ENCODE measurements at regions not wholly inside any gene's neighbourhood (a gene's known extent, or its start where the extent isn't known, plus 50 kb on each side); places are given as distances from the start of the nearest gene placed in this dataset.

DNA sequence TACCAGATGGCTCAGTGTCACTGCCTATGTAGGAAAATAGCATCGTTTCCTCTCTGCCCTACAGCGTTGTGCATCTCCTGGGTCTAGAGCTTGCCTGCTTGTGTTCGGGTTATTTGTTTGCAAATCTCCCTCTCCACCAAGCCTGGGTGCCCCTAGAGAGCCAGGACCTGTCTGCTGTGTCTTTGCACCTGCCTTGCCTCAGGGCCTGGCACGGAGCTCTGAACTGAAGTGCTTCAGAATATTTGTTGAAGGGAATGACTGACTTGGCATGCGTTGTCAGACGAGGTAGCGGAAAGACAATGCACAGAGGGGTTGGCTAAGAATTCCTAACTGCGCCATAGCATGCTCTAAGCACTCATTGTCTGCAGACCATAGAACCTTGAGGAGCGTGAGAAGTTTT is 263.4 kb downstream of the FGF9 start:
- Mint-ChIP-seq H3K4me1 (peaks cover 16% of the 10 kb centered on the region), H3K4me3 (no peak overlapping the region), H3K27me3 (ENCODE audit: insufficient read depth, low read depth, poor library complexity) (peaks cover 8% of the 10 kb centered on the region), H3K27ac (no peak overlapping the region), H3K9me3 (no peaks in the 10 kb centered on the region), H3K36me3 (ENCODE audit: low read depth) (no peaks in the 10 kb centered on the region)
- no peaks in the 10 kb centered on the region for H3K79me2 ChIP-seq (replicated peaks; ENCODE audit: insufficient read depth)
- no peak overlapping the region for H3K4me2 ChIP-seq
- no peaks in the 10 kb centered on the region for H4K20me1 ChIP-seq (replicated peaks; ENCODE audit: insufficient read depth)
- no peak overlapping the region for H3K4me3 ChIP-seq
- no peak for TF ChIP-seq CREB1 (CRISPR knock-in tag; IDR thresholded peaks at IDR 0.05; ENCODE audit: low read depth)
- TF ChIP-seq EZH2phosphoT487 (IDR thresholded peaks at IDR 0.05; ENCODE audit: unreplicated experiment) = no peak
- no peak for TF ChIP-seq EZH2 (IDR thresholded peaks at IDR 0.05; ENCODE audit: low read depth, unreplicated experiment)
- no peak for TF ChIP-seq STAT1 (IDR thresholded peaks at IDR 0.05; ENCODE audit: unreplicated experiment)
- no peak for TF ChIP-seq JUNB (IDR thresholded peaks at IDR 0.05; ENCODE audit: unreplicated experiment)
- TF ChIP-seq, protein P1, sequence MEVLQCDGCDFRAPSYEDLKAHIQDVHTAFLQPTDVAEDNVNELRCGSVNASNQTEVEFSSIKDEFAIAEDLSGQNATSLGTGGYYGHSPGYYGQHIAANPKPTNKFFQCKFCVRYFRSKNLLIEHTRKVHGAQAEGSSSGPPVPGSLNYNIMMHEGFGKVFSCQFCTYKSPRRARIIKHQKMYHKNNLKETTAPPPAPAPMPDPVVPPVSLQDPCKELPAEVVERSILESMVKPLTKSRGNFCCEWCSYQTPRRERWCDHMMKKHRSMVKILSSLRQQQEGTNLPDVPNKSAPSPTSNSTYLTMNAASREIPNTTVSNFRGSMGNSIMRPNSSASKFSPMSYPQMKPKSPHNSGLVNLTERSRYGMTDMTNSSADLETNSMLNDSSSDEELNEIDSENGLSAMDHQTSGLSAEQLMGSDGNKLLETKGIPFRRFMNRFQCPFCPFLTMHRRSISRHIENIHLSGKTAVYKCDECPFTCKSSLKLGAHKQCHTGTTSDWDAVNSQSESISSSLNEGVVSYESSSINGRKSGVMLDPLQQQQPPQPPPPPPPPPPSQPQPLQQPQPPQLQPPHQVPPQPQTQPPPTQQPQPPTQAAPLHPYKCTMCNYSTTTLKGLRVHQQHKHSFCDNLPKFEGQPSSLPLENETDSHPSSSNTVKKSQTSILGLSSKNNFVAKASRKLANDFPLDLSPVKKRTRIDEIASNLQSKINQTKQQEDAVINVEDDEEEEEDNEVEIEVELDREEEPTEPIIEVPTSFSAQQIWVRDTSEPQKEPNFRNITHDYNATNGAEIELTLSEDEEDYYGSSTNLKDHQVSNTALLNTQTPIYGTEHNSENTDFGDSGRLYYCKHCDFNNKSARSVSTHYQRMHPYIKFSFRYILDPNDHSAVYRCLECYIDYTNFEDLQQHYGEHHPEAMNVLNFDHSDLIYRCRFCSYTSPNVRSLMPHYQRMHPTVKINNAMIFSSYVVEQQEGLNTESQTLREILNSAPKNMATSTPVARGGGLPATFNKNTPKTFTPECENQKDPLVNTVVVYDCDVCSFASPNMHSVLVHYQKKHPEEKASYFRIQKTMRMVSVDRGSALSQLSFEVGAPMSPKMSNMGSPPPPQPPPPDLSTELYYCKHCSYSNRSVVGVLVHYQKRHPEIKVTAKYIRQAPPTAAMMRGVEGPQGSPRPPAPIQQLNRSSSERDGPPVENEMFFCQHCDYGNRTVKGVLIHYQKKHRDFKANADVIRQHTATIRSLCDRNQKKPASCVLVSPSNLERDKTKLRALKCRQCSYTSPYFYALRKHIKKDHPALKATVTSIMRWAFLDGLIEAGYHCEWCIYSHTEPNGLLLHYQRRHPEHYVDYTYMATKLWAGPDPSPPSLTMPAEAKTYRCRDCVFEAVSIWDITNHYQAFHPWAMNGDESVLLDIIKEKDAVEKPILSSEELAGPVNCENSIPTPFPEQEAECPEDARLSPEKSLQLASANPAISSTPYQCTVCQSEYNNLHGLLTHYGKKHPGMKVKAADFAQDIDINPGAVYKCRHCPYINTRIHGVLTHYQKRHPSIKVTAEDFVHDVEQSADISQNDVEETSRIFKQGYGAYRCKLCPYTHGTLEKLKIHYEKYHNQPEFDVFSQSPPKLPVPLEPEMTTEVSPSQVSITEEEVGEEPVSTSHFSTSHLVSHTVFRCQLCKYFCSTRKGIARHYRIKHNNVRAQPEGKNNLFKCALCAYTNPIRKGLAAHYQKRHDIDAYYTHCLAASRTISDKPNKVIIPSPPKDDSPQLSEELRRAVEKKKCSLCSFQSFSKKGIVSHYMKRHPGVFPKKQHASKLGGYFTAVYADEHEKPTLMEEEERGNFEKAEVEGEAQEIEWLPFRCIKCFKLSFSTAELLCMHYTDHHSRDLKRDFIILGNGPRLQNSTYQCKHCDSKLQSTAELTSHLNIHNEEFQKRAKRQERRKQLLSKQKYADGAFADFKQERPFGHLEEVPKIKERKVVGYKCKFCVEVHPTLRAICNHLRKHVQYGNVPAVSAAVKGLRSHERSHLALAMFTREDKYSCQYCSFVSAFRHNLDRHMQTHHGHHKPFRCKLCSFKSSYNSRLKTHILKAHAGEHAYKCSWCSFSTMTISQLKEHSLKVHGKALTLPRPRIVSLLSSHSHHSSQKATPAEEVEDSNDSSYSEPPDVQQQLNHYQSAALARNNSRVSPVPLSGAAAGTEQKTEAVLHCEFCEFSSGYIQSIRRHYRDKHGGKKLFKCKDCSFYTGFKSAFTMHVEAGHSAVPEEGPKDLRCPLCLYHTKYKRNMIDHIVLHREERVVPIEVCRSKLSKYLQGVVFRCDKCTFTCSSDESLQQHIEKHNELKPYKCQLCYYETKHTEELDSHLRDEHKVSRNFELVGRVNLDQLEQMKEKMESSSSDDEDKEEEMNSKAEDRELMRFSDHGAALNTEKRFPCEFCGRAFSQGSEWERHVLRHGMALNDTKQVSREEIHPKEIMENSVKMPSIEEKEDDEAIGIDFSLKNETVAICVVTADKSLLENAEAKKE (CRISPR knock-in tag; IDR thresholded peaks at IDR 0.05) = no peak
- TF ChIP-seq, protein P2, sequence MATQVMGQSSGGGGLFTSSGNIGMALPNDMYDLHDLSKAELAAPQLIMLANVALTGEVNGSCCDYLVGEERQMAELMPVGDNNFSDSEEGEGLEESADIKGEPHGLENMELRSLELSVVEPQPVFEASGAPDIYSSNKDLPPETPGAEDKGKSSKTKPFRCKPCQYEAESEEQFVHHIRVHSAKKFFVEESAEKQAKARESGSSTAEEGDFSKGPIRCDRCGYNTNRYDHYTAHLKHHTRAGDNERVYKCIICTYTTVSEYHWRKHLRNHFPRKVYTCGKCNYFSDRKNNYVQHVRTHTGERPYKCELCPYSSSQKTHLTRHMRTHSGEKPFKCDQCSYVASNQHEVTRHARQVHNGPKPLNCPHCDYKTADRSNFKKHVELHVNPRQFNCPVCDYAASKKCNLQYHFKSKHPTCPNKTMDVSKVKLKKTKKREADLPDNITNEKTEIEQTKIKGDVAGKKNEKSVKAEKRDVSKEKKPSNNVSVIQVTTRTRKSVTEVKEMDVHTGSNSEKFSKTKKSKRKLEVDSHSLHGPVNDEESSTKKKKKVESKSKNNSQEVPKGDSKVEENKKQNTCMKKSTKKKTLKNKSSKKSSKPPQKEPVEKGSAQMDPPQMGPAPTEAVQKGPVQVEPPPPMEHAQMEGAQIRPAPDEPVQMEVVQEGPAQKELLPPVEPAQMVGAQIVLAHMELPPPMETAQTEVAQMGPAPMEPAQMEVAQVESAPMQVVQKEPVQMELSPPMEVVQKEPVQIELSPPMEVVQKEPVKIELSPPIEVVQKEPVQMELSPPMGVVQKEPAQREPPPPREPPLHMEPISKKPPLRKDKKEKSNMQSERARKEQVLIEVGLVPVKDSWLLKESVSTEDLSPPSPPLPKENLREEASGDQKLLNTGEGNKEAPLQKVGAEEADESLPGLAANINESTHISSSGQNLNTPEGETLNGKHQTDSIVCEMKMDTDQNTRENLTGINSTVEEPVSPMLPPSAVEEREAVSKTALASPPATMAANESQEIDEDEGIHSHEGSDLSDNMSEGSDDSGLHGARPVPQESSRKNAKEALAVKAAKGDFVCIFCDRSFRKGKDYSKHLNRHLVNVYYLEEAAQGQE (IDR thresholded peaks at IDR 0.05; ENCODE audit: unreplicated experiment) = no peak
- TF ChIP-seq, protein P3, sequence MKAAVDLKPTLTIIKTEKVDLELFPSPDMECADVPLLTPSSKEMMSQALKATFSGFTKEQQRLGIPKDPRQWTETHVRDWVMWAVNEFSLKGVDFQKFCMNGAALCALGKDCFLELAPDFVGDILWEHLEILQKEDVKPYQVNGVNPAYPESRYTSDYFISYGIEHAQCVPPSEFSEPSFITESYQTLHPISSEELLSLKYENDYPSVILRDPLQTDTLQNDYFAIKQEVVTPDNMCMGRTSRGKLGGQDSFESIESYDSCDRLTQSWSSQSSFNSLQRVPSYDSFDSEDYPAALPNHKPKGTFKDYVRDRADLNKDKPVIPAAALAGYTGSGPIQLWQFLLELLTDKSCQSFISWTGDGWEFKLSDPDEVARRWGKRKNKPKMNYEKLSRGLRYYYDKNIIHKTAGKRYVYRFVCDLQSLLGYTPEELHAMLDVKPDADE (IDR thresholded peaks at IDR 0.05) = no peak
- TF ChIP-seq NANOG (IDR thresholded peaks at IDR 0.05; ENCODE audit: borderline replicate concordance) = no peak
- no peak for TF ChIP-seq ZNF331 (CRISPR knock-in tag; IDR thresholded peaks at IDR 0.05; ENCODE audit: low read depth)
- TF ChIP-seq ZNF114 (CRISPR knock-in tag; IDR thresholded peaks at IDR 0.05) = no peak
- TF ChIP-seq, protein P4, sequence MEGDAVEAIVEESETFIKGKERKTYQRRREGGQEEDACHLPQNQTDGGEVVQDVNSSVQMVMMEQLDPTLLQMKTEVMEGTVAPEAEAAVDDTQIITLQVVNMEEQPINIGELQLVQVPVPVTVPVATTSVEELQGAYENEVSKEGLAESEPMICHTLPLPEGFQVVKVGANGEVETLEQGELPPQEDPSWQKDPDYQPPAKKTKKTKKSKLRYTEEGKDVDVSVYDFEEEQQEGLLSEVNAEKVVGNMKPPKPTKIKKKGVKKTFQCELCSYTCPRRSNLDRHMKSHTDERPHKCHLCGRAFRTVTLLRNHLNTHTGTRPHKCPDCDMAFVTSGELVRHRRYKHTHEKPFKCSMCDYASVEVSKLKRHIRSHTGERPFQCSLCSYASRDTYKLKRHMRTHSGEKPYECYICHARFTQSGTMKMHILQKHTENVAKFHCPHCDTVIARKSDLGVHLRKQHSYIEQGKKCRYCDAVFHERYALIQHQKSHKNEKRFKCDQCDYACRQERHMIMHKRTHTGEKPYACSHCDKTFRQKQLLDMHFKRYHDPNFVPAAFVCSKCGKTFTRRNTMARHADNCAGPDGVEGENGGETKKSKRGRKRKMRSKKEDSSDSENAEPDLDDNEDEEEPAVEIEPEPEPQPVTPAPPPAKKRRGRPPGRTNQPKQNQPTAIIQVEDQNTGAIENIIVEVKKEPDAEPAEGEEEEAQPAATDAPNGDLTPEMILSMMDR (conservative IDR thresholded peaks at IDR 0.05; ENCODE audit: low read depth in 2 of 2) = no peak
- no peak for TF ChIP-seq POLR2AphosphoS5 (IDR thresholded peaks at IDR 0.05; ENCODE audit: low read depth)
- H3K36me3 ChIP-seq (ENCODE audit: insufficient read depth) = no peaks in the 10 kb centered on the region
- ATAC-seq (no peak), DNase-seq (ENCODE audit: low spot score) (no peak)
- peaks cover 18% of the 10 kb centered on the region; the same call in 1 of the 2 replicates for H3K9me2 ChIP-seq (ENCODE audit: insufficient read depth)
- no peak overlapping the region for H3K27ac ChIP-seq (ENCODE audit: low read depth)
- no peaks in the 10 kb centered on the region for H3F3A ChIP-seq (replicated peaks; ENCODE audit: low read depth)
- no peak overlapping the region for H2AFZ ChIP-seq
- peaks cover 14% of the 10 kb centered on the region for H3K4me1 ChIP-seq (ENCODE audit: insufficient read depth)
- H3K27me3 ChIP-seq (ENCODE audit: insufficient read depth) = no peaks in the 10 kb centered on the region

Data from GM23338 (cell line).